GM18858 (cell line): ENCODE measurements at regions not wholly inside any gene's neighbourhood (a gene's known extent, or its start where the extent isn't known, plus 50 kb on each side); places are given as distances from the start of the nearest gene placed in this dataset.

ENCODE experiments used
- ATAC-seq: cut with Tn5 transposase; IDR thresholded peaks from one replicate; pipeline ENCODE4 v1.9.1; 2021; ENCODE audit not compliant: unreplicated experiment

GRCh38 chr12:58814036-58814435 is 106.3 kb downstream of the LRIG3 start:
- no peak for ATAC-seq

- ATAC-seq = no peak
These were observed 105.1 kb downstream of the LRIG3 start for GRCh38 chr12:58815235-58815634.

- ATAC-seq = no peak
These were observed 101.8 kb downstream of the LRIG3 start for GRCh38 chr12:58818546-58818945.

GRCh38 chr12:58819345-58819744 is 101.0 kb downstream of the LRIG3 start:
- ATAC-seq = no peak

GRCh38 chr12:58819985-58820384 is 100.3 kb downstream of the LRIG3 start:
- ATAC-seq = no peak
